DOHH2 (cell line): ENCODE measurements at regions not wholly inside any gene's neighbourhood (a gene's known extent, or its start where the extent isn't known, plus 50 kb on each side); places are given as distances from the start of the nearest gene placed in this dataset.

ENCODE experiments used
- CTCF ChIP-seq: fragments of 200-600 bp; sonication (generic); IDR thresholded peaks from one replicate; pipeline ENCODE4 v1.5.1; 2014; ENCODE audit warnings: antibody characterized with exemption, mild to moderate bottlenecking, low read depth, low read length; ENCODE audit not compliant: poor library complexity, severe bottlenecking
- EZH2phosphoT487 ChIP-seq: fragments of 200-600 bp; sonication (generic); IDR thresholded peaks from 2 replicates; pipeline ENCODE4 v1.6.1; 2017; ENCODE audit warnings: borderline replicate concordance, mild to moderate bottlenecking, antibody characterized with exemption, low read length, moderate library complexity, mixed read lengths

GRCh38 chr13:73556128-73556527, 497.3 kb downstream of the KLF5 start:
- TF ChIP-seq CTCF: no peak
- TF ChIP-seq EZH2phosphoT487: no peak
